A549 (cell line): ENCODE measurements at regions not wholly inside any gene's neighbourhood (a gene's known extent, or its start where the extent isn't known, plus 50 kb on each side); places are given as distances from the start of the nearest gene placed in this dataset.

Experiments used
- ATOH8 ChIP-seq: fragments of 250-450 bp; sonication (Bioruptor Pico); IDR thresholded peaks from 2 replicates; pipeline ENCODE4 v1.5.0; 2020; ENCODE audit warnings: low read depth, mild to moderate bottlenecking, moderate library complexity
- CTCF ChIP-seq: fragments of >200 bp; sonication (Bioruptor Twin); formaldehyde crosslinking; IDR thresholded peaks from 3 replicates; pipeline ENCODE4 v1.5.1; 2016
- ELK1 ChIP-seq: fragments of 150-350 bp; IDR thresholded peaks from 2 replicates; pipeline ENCODE4 v1.6.1; 2014; ENCODE audit warnings: low read depth, mild to moderate bottlenecking, low read length
- EP300 ChIP-seq, 2 experiments: fragments of >200 bp; sonication (Bioruptor Twin); formaldehyde crosslinking; IDR thresholded peaks; 2 replicates in 1 of 2; 3 replicates in 1 of 2; pipeline ENCODE4 v1.6.1; 2016 to 2017
- ESRRA ChIP-seq: fragments of 150-350 bp; IDR thresholded peaks from 2 replicates; pipeline ENCODE4 v1.6.1; 2014; ENCODE audit warnings: mild to moderate bottlenecking, low read length, borderline replicate concordance
- MAFK ChIP-seq: fragments of 450-650 bp; IDR thresholded peaks from 2 replicates; pipeline ENCODE4 v1.6.1; 2014; ENCODE audit not compliant: partially characterized antibody
- MYC ChIP-seq: IDR thresholded peaks from 2 replicates; pipeline ENCODE4 v1.6.1; 2012; ENCODE audit warnings: mild to moderate bottlenecking, inconsistent platforms, low read length, improper control_type of control experiment, borderline replicate concordance
- POLR2A ChIP-seq: IDR thresholded peaks from 2 replicates; pipeline ENCODE4 v1.6.1; 2012; ENCODE audit warnings: mild to moderate bottlenecking, low read length
- REST ChIP-seq: fragments of 200-600 bp; sonication (generic); IDR thresholded peaks from 2 replicates; pipeline ENCODE4 v1.6.1; 2016; ENCODE audit warnings: antibody characterized with exemption, mild to moderate bottlenecking, moderate library complexity

- TF ChIP-seq CTCF, result no peak
- no peak for TF ChIP-seq MYC
- TF ChIP-seq ELK1, result no peak
- TF ChIP-seq POLR2A, result no peak
- TF ChIP-seq ATOH8, result no peak
- TF ChIP-seq ESRRA, result no peak
- no peak for TF ChIP-seq EP300 (IDR thresholded peaks at IDR 0.05)
- no peak for TF ChIP-seq REST
- no peak for TF ChIP-seq MAFK
Measured at GRCh38 chr2:180730976-180731375, 249.4 kb upstream of the UBE2E3 start.
